ENCODE measurements at regions not wholly inside any gene's neighbourhood (a gene's known extent, or its start where the extent isn't known, plus 50 kb on each side); places are given as distances from the start of the nearest gene placed in this dataset.

GRCh38 chr7:82528577-82529310 lies 85.2 kb upstream of the CACNA2D1 start:
- no peak for TF ChIP-seq CTCF (IDR thresholded peaks at IDR 0.05; ENCODE audit: partially characterized antibody, unreplicated experiment)
- Mint-ChIP-seq H3K4me3 (ENCODE audit: unreplicated experiment) (no peak overlapping the region), H3K27me3 (ENCODE audit: unreplicated experiment) (no peaks in the 10 kb centered on the region), H3K36me3 (ENCODE audit: unreplicated experiment) (peaks cover 4% of the 10 kb centered on the region), H3K9me3 (ENCODE audit: unreplicated experiment) (no peaks in the 10 kb centered on the region), H3K27ac (ENCODE audit: unreplicated experiment) (no peak overlapping the region), H3K4me1 (ENCODE audit: low read depth, unreplicated experiment) (no peaks in the 10 kb centered on the region)
- no peak for DNase-seq

- Mint-ChIP-seq H3K36me3 (ENCODE audit: unreplicated experiment) (peaks cover 4% of the 10 kb centered on the region), H3K27me3 (ENCODE audit: unreplicated experiment) (no peaks in the 10 kb centered on the region), H3K4me1 (ENCODE audit: low read depth, unreplicated experiment) (peaks cover 3% of the 10 kb centered on the region), H3K4me3 (ENCODE audit: unreplicated experiment) (no peak overlapping the region), H3K27ac (ENCODE audit: unreplicated experiment) (no peak overlapping the region), H3K9me3 (ENCODE audit: unreplicated experiment) (no peaks in the 10 kb centered on the region)
- DNase-seq = no peak
- TF ChIP-seq CTCF (IDR thresholded peaks at IDR 0.05; ENCODE audit: partially characterized antibody, unreplicated experiment) = no peak
Observed at GRCh38 chr7:82527851-82528250, 84.3 kb upstream of the CACNA2D1 start.

DNA sequence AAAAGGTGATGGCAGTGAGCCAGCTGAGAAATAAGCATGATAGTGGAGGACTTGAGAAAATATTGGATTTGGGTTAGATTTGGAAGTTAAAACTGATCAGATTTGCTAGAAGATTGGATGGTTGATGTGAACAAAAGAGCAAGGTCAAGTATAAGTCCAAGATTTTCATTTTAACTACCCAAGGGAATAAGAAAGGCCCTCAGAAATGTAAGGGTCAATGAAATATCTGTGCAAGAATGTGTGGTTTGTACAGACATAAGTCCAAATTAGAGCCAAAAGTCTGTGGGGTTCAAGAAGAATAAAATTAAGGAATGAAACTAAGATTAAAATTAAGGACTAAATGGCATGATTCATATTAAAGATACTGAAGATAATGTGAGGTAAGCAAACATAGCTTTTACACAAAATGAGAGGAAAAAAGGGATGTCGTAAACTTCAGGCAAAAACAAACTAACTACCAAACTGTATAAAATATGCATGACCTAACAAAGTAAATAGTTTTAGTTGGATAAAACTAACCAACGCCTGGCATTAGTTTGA lies 78.4 kb upstream of the CACNA2D1 start:
- H3K36me3 Mint-ChIP-seq (ENCODE audit: unreplicated experiment) = no peaks in the 10 kb centered on the region
- DNase-seq = no peak
- H3K4me3 Mint-ChIP-seq (ENCODE audit: unreplicated experiment) = no peak overlapping the region
- H3K27ac Mint-ChIP-seq (ENCODE audit: unreplicated experiment) = no peak overlapping the region
- no peaks in the 10 kb centered on the region for H3K9me3 Mint-ChIP-seq (ENCODE audit: unreplicated experiment)
- H3K4me1 Mint-ChIP-seq (ENCODE audit: low read depth, unreplicated experiment) = peaks cover 6% of the 10 kb centered on the region
- TF ChIP-seq CTCF (IDR thresholded peaks at IDR 0.05; ENCODE audit: partially characterized antibody, unreplicated experiment) = no peak
- H3K27me3 Mint-ChIP-seq (ENCODE audit: unreplicated experiment) = peaks cover 2% of the 10 kb centered on the region

- H3K27me3 Mint-ChIP-seq (ENCODE audit: unreplicated experiment) = peaks cover 1% of the 10 kb centered on the region
- peaks cover 1% of the 10 kb centered on the region for H3K9me3 Mint-ChIP-seq (ENCODE audit: unreplicated experiment)
- H3K4me3 Mint-ChIP-seq (ENCODE audit: unreplicated experiment) = no peak overlapping the region
- H3K27ac Mint-ChIP-seq (ENCODE audit: unreplicated experiment) = no peak overlapping the region
- H3K36me3 Mint-ChIP-seq (ENCODE audit: unreplicated experiment) = no peaks in the 10 kb centered on the region
- TF ChIP-seq CTCF (IDR thresholded peaks at IDR 0.05; ENCODE audit: partially characterized antibody, unreplicated experiment) = no peak
- peaks cover 3% of the 10 kb centered on the region for H3K4me1 Mint-ChIP-seq (ENCODE audit: low read depth, unreplicated experiment)
- no peak for DNase-seq
Observed at GRCh38 chr7:82517050-82517449, 73.5 kb upstream of the CACNA2D1 start.

- DNase-seq = no peak
- TF ChIP-seq CTCF (IDR thresholded peaks at IDR 0.05; ENCODE audit: partially characterized antibody, unreplicated experiment) = no peak
- H3K27me3 Mint-ChIP-seq (ENCODE audit: unreplicated experiment) = peaks cover 3% of the 10 kb centered on the region
- no peaks in the 10 kb centered on the region for H3K36me3 Mint-ChIP-seq (ENCODE audit: unreplicated experiment)
- no peak overlapping the region for H3K27ac Mint-ChIP-seq (ENCODE audit: unreplicated experiment)
- no peak overlapping the region for H3K4me3 Mint-ChIP-seq (ENCODE audit: unreplicated experiment)
- H3K9me3 Mint-ChIP-seq (ENCODE audit: unreplicated experiment) = peaks cover 3% of the 10 kb centered on the region
- no peaks in the 10 kb centered on the region for H3K4me1 Mint-ChIP-seq (ENCODE audit: low read depth, unreplicated experiment)
Observed at GRCh38 chr7:82511542-82511941, 68.0 kb upstream of the CACNA2D1 start.

Measured in glutamatergic neuron (in vitro differentiated cells).